SH-SY5Y (cell line): ENCODE measurements at regions not wholly inside any gene's neighbourhood (a gene's known extent, or its start where the extent isn't known, plus 50 kb on each side); places are given as distances from the start of the nearest gene placed in this dataset.

Experiments used
- GATA2 ChIP-seq: IDR thresholded peaks from 2 replicates; pipeline ENCODE4 v1.6.1; 2011; ENCODE audit warnings: mild to moderate bottlenecking, low read depth, low read length
- GATA3 ChIP-seq: IDR thresholded peaks from 2 replicates; pipeline ENCODE4 v1.6.1; 2011; ENCODE audit warnings: low read depth, mild to moderate bottlenecking, low read length, moderate library complexity

GRCh38 chr7:33823913-33824312 lies 81.4 kb upstream of the BMPER start:
- TF ChIP-seq GATA2, result no peak
- no peak for TF ChIP-seq GATA3
